ENCODE measurements at regions not wholly inside any gene's neighbourhood (a gene's known extent, or its start where the extent isn't known, plus 50 kb on each side); places are given as distances from the start of the nearest gene placed in this dataset.

GRCh38 chr2:66761826-66762225 is 326.9 kb downstream of the MEIS1 start:
- TF ChIP-seq, protein P1, sequence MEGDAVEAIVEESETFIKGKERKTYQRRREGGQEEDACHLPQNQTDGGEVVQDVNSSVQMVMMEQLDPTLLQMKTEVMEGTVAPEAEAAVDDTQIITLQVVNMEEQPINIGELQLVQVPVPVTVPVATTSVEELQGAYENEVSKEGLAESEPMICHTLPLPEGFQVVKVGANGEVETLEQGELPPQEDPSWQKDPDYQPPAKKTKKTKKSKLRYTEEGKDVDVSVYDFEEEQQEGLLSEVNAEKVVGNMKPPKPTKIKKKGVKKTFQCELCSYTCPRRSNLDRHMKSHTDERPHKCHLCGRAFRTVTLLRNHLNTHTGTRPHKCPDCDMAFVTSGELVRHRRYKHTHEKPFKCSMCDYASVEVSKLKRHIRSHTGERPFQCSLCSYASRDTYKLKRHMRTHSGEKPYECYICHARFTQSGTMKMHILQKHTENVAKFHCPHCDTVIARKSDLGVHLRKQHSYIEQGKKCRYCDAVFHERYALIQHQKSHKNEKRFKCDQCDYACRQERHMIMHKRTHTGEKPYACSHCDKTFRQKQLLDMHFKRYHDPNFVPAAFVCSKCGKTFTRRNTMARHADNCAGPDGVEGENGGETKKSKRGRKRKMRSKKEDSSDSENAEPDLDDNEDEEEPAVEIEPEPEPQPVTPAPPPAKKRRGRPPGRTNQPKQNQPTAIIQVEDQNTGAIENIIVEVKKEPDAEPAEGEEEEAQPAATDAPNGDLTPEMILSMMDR (IDR thresholded peaks at IDR 0.05; ENCODE audit: low read depth, low read length, poor library complexity, severe bottlenecking): no peak
- no peak for TF ChIP-seq EZH2phosphoT487 (IDR thresholded peaks at IDR 0.05; ENCODE audit: borderline replicate concordance, low read length)
